Heart left ventricle (tissue), 16 donors: ENCODE measurements at regions not wholly inside any gene's neighbourhood (a gene's known extent, or its start where the extent isn't known, plus 50 kb on each side); places are given as distances from the start of the nearest gene placed in this dataset.

Experiments used
- ATAC-seq, 4 donors: fragments of 200-7000 bp; cut with Tn5 transposase; one replicate each; pipeline ENCODE4 v1.9.1; 2020 to 2022; ENCODE audit warnings: moderate library complexity in 4 of 4, mild to moderate bottlenecking in 3 of 4, moderate number of reproducible peaks in 1 of 4
- DNase-seq, 5 donors: peaks; one replicate each; pipeline ENCODE4 v3.0.0-alpha.2; 2020
- H3K27ac ChIP-seq, 12 donors: fragments of 200-600 bp; sonication (generic) in 4 of 12; one replicate each; pipeline versions ENCODE4 v1.5.0 to v1.8.0; 2016 to 2022; ENCODE audit warnings: mild to moderate bottlenecking in 2 of 12
- H3K27me3 ChIP-seq, 9 donors: fragments of 200-600 bp; sonication (generic) in 2 of 9; one replicate each; pipeline versions ENCODE4 v1.5.1 to v1.8.0; 2016 to 2022; ENCODE audit warnings: mild to moderate bottlenecking in 3 of 9
- H3K36me3 ChIP-seq, 9 donors: fragments of 200-600 bp; sonication (generic) in 2 of 9; one replicate each; pipeline versions ENCODE4 v1.5.0 to v1.8.0; 2018 to 2022; ENCODE audit warnings: mild to moderate bottlenecking in 2 of 9
- H3K4me1 ChIP-seq, 12 donors: fragments of 200-600 bp; sonication (generic) in 4 of 12; one replicate each; pipeline versions ENCODE4 v1.5.0 to v1.8.0; 2016 to 2022; ENCODE audit warnings: mild to moderate bottlenecking in 3 of 12
- H3K4me3 ChIP-seq, 12 donors: fragments of 200-600 bp; sonication (generic) in 4 of 12; one replicate each; pipeline versions ENCODE4 v1.5.0 to v1.8.0; 2017 to 2022; ENCODE audit warnings: mild to moderate bottlenecking in 9 of 12, moderate library complexity in 4 of 12
- H3K9me3 ChIP-seq, 12 donors: fragments of 200-600 bp; sonication (generic) in 4 of 12; one replicate each; pipeline versions ENCODE4 v1.5.0 to v1.8.0; 2016 to 2022; ENCODE audit warnings: mild to moderate bottlenecking in 1 of 12
- CTCF ChIP-seq, 12 donors: fragments of 200-600 bp; sonication (generic) in 4 of 12; IDR thresholded peaks; one replicate each; pipeline versions ENCODE4 v1.5.0 to v1.8.0; 2018 to 2022; ENCODE audit warnings: antibody characterized with exemption in 12 of 12, mild to moderate bottlenecking in 5 of 12
- POLR2A ChIP-seq, 2 donors: fragments of 450-650 bp; IDR thresholded peaks; one replicate each; pipeline ENCODE4 v1.6.1; 2017; ENCODE audit warnings: antibody characterized with exemption in 2 of 2, mild to moderate bottlenecking in 2 of 2, moderate library complexity in 2 of 2
- WGBS, 4 donors: extraction: QIAGEN DNeasy Blood & Tissue Kit in 2 of 4; methylation state at CpG; one replicate each; pipeline versions ENCODE4 v1.1.5 to v1.1.7; 2013 to 2018; 5-methylcytosine and 5-hydroxymethylcytosine counted together
- intact Hi-C, 10 donors: fragments of 100-400 bp; cut with DNase I; formaldehyde crosslinking; loops; one replicate each; pipeline versions ENCODE4 v1.11.1 to v1.14.2; 2022
- donor health status: ischemic (EF 13 %, LVEDD 7.1; RV severe dilation, severe dysfunction).
- donor health status: healthy with polysubstance abuse.
- donor health status: DM: no; HTN: yes; CAD: no.
- donor health status: DM: no; HTN: no; CAD: no.
- donor health status: ischemic (EF 25% LVEDD 6.9; RV normal size, moderate dysfunction).
- donor health status: ischemic (EF 25% LVEDD 5.7; RV mildly dilated, moderate dysfunction).
- donor health status: healthy.
- donor health status: DM: yes; HTN: yes; CAD: no.
- donor health status: ischemic (EF 35%, LVEDD 5.7; RV mildly dilated, moderate dysfunction).
- donor health status: nonischemic (EF 11% LVEDD 7.7; RV severe dilation, severe dysfunction).
- donor health status: DM: yes; HTN: yes; CAD: no.
- donor health status: PGD.
- donor health status: ischemic (EF 29% LVEDD 5.4; RV normal size, mild dysfunction).
- donor health status: nonischemic (EF 23%, LVEDD 6.1; RV moderate dilation, normal function).

DNA sequence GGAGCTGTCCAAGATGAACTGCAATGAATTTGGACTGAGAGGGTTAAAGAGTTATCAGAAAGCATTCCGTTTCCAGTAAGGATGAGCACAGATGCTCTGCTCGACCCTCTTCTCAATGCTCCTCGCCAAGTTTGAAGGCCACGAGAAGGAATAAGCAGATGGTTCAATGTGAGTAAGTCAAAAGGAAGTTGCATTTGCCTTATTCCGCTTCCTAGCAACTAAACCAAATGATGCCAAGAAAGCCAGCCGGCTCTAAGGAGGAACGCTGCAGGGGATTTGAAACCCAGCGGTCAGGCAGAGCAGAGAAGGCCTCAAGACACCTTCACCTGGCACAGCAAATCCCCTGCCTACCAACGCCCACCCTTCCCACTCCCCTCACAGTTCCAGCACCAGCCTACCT, 52.1 kb upstream of the CNEP1R1 start:
- DNase-seq = no peak
- intact Hi-C loops = no loop called here
- no peak for TF ChIP-seq CTCF (IDR thresholded peaks at IDR 0.05)
- no peak for TF ChIP-seq POLR2A (IDR thresholded peaks at IDR 0.05)

More for the DNA sequence above, 52.1 kb upstream of the CNEP1R1 start:
- Histone ChIP-seq H3K27me3 (peaks cover 0 to 21% (median 0%) of the 10 kb centered on the region in 9 donors), H3K9me3 (peaks cover 0 to 9% (median 0%) of the 10 kb centered on the region in 12 donors), H3K27ac (no peak overlapping the region), H3K4me1 (peaks cover 0 to 11% (median 3%) of the 10 kb centered on the region in 12 donors), H3K4me3 (no peak overlapping the region), H3K36me3 (no peaks in the 10 kb centered on the region)
- no peak for ATAC-seq
- 57 to 71% (median 65%) methylated on average over 9 of the region's 9 CpGs for WGBS, 4 donors
